ENCODE measurements at regions not wholly inside any gene's neighbourhood (a gene's known extent, or its start where the extent isn't known, plus 50 kb on each side); places are given as distances from the start of the nearest gene placed in this dataset.

DNA sequence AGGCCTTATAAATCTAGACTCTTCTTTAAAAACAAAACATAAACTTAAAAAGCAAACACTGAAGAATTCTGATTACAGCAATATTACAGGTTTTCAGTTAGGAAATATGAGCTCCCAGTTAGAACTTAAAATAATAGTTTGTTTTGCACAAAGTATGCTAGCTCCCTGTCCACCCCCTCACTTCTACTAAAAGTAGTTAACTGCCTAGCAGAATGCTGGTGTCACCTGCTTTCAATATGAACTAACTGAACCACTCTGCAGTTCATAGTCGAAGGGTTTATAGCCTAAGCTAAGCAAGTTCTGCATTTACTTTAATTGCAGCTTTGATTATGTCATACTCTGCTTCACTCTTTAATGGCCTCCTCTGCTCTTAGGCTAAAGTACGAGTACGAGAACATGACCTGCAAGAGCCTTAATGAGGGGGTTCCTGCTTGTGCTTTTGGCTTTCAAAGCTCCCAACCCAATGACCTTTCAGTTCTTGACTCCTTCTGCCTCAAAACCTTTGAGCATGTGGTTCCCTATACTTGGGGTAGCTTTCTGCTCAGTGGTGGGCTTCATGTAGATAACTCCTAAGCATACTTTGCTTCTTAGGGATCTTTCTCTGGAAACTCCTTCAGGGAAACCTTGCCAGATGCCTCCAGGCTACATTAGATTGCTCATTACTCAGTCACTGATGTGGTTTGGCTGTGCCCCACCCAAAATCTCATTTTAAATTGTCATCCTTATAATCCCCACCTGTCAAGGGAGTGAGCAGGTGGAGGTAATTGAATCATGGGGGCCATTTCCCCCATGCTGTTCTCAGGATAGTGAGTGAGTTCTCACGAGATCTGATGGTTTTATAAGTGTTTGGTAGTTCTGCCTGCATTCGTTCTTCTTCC lies 278.9 kb upstream of the ARGLU1 start:
- no peak for DNase-seq

DNA sequence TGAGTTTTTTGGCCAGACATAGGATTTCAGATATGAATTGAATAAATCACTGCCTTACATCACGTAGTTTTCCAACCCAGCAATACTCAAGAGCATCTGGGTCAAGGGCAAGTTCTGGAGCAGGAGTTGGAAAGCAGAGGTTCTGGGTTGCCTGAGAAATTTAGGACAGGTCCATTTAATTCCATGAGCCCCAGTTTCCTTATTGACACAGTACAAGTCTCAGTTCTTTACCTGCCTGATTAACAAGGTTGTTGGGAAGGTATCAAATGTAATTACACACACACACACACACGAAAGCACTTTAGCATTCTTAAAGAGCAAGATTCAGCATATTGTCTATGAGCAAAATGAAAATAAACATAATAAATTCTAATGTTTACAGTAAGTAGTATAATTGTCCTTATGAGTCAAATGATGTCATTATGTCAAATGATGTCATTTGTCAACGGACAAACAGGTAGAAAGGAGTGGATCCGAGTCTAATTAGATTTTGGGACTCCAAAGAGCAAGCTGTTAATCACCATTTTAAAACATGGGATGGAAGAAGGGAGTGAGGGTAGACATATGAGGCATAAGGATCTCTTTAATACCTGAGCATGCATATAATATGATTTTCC lies 268.4 kb upstream of the ARGLU1 start:
- DNase-seq: no peak

DNA sequence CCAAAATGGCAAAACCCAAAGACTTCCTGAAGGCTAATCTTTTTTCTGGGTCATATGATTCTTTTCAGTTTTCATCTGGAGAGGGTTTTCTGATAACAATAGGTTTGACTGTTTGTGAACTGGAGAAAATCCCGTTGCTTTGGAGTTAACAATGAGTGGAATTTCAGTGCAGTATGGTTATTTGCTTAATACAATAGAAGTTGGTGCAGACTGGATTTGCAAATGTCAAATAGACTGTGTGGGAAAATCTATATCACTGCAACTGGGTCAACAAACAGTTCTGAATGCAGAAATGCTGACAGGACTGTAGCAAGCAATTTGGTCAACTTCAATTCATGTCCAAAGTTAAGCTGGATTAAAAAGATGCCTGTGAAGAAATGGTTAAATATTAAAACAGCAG lies 267.5 kb upstream of the ARGLU1 start:
- peak; percentile 62 for DNase-seq

DNA sequence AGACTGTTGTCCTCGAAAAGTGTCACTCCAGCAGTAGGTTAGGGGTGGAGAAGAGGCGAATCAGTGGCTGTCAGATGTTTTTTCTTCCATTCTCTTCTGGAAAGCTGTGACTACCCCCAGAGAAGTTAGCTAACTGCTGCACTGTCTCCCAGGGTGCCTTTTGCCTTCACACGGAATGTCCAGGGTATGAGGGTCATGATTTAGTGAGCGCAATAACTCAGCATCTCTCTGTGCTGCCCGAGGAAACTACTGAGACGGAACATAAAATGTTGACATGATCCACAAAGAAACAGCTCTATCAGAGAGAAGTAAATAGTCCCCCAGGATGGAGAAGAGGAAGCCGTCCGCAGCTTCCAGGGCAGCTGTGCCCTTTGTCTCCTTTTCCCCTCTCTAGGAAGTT lies 254.0 kb upstream of the ARGLU1 start:
- DNase-seq: no peak

DNA sequence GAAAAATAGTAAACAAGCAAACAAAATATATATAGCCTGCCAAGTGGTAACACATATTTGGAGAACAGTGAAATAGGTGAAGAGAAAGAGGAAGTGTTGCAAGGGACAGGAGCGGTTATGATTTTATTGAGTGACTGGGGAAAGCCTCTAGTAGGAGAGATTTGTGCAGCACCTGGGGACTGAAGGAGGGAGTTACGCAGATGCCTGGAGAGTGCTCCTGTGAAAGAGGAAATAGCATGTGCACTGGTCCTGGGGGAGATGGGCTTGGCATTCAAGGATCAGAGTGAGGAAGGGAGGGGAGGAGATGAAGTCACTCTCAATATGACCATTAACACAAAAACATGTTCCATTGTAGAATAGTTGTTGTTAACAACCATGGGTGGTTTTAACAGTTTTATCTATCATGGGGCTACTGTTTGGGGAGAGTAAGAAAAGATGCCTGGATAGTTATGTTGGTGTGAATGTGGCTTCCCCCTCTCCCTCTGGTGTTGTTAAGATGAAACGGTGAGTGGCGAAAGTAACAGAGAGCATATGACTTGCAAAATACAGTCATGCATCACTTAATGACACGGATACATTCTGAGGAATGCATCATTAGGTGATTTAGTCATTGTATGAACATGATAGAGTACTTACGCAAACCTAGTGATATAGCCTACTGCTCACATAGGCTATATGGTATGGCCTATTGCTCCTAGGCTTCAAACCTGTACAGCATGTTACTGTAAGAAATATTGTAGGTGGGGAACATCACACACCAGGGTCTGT lies 251.7 kb upstream of the ARGLU1 start:
- no peak for DNase-seq

DNA sequence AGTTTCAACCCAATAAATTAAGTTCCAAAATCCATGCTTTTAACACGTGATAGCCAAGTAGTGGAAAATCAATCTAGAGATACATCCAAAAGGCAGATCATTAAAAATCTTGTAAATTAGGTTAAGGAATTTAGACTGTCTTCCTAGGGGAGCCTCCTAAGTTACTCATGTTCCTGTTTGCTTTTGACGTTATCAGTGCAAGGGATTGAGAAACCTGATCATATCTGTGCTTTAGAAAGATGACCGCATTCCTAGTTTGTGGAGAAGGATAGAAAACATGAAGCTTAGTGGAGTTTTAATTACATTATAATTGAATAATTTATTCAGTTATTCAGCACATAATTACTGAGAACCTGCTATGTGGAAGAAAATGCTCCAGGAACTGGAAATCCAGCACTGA lies 251.0 kb upstream of the ARGLU1 start:
- DNase-seq: no peak

DNA sequence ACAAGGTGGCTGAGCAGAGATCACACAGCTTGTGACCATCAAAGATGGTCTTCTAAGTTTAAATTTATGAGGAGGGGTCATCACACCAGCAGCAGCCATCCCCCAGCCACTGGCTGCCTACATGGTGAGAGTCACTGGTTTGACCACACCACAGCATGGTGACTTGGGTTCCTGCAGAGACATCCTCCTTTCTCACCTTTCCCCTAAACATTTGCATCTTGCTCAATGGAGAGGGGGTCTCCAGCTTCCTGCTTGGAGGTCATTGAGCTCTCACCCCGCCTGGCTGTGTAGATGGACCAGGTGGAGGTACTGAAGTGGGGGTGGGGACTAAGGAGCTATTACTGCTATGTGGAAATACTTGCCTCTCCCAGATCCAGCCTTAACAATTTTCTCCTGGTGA lies 247.6 kb upstream of the ARGLU1 start:
- no peak for DNase-seq

DNA sequence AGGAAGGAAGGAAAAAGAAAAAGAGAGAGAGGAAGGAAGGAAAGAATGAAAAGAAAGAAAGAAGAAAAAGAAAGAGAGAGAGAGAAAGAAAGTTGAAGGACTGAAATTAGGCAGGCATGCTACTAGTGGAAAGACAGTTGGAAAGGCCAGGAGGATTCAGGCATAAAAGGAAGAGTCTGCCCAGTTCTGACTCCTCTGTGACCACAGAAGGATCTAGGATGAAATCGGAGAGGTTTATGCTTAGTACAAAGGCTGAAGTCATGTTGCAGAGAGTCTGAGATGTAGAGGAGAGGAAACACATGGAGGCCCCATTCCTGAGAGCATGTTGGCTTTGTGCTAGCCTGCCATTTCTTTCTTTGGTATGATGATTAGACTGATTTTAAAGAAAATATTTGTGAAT lies 246.5 kb upstream of the ARGLU1 start:
- DNase-seq: no peak

DNA sequence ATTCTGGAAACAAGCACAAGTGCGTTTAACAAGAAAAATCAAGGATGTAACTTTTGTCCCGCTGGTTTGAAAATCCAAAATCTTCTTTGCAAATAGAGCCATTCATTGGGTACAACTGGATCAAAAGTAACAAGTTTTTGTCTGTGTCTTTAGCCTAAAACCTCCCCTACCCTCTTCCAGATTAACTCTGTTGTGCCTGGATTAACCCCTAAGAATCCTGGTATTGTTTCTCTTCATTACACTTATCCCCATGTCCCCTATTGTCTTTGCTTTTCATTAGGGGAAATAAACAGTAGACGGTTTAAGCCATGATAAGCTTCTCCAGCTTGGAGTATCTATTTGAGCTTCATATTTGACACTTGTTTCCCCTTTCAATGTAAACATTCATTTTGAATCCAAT lies 242.1 kb upstream of the ARGLU1 start:
- DNase-seq: no peak

DNA sequence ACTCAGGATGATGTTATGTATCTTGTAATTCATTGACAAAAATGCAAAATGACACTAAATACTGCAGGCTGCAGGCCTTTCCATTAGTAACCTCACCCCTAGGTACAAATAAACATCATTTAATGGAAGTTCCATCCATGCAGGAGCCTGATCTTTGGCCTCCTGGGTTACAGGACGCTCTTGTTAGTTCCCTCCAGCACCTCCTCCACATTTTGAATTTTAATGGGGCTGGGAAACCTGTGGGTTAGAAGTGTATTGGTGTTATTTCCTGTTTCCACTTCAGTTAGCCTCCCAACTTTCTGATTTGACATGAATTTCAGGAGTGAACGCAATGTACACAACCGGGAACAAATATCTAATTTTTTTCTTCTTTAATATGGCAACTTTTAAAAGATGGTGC lies 237.1 kb upstream of the ARGLU1 start:
- peak; percentile 31 for DNase-seq

DNA sequence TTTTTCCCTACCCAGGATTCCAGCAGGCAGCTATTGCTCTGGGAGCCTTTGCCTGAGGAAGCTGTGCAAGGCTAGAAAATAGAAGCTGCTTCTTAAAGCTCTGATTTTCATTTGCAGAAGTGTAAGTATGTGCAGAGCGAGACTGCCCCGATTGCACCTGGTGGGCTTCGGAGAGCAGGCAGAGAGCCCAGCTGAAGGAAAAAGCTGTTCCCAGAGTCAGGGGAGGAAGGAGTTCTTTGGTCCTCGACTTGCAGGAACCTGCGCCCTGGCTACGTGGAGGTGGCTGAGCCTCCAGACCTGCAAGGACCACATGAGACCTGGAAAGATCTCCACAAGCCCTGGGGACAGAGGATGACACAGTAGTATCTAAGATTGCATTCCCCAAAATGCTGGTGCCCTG lies 235.0 kb upstream of the ARGLU1 start:
- no peak for DNase-seq

DNA sequence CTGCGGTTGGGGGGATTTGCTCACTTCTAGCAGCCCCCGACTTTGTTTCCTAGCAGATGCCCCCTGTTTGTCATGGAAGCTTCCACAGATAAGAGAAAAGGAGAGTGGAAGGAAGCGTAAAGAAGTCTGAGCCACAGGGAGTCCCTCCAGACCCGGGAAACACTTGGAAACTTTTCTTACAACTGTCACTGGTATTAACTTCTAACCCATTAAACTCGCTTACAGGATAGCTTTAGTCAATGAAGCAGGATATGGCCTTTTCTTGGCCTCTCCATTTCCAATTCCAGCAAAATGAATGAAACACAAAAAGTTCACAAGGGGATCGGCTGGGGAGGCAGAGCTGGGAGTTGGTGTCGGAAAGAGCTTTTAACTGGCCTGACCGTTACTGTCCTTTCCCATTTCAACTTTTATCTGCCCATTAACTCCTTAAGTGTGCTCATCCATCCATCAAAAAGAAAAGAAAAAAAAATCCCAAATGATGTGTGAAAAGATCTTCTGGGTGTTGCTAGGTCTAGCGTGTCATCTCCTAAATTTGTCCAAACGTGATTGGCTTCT lies 231.9 kb upstream of the ARGLU1 start:
- peak; percentile 61 for DNase-seq

DNA sequence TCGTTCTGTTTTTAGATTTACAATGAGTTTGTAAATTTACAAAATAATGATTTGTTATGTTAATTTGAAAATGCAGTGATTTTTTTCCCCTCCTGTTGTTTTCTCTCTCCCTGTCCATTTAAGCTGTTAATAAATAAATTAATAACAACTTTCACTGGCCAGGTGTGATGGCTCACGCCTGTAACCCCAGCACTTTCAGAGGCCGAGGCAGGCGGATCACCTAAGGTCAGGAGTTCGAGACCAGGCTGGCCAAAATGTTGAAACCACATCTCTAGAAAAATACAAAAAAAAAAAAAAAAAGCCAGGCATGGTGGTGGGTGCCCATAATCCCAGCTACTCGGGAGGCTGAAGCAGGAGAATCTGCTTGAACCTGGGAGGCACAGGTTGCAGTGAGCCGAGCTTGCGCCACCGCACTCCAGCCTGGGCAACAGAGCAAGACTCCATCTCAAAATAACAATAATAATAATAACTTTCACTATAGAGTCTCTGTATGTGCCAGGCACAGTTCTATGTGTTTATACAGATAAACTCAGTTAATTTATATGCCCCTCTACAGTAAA lies 229.2 kb upstream of the ARGLU1 start:
- DNase-seq: no peak

DNA sequence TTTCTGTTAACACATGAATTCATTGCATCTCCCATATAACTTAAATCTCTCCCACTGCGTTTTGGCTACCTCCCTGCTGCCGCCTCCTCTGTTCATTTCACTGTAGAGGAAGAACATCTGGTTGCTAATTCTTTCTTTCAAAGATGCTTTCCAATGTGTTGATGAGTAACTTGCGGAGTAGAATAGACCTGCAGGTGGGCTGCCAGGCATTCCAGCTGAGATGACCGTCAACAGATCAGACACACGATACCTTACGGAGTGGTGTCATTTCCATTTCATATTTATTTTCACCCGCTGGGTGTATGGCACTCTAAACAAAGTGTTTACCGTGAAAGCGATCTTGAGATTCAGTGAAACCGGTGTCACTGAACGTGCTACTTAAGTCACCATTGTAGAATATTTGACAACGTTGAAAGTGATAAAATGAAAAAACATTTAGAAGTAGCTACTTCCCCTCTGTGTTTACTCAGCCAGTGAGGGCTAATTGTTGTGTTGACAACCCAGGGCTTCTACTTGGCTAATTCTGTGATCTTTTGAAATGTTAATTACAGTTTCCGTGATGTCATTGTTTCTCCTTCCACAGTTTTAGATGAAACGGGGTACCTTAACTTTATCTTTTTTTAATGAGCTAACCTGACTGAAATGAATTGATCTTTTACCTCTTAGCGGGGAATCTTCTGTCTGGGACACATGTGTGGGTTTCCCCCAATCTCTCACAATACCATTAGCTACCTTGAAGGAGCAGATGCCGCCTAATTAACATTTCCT lies 228.5 kb upstream of the ARGLU1 start:
- DNase-seq: peak; percentile 22

DNA sequence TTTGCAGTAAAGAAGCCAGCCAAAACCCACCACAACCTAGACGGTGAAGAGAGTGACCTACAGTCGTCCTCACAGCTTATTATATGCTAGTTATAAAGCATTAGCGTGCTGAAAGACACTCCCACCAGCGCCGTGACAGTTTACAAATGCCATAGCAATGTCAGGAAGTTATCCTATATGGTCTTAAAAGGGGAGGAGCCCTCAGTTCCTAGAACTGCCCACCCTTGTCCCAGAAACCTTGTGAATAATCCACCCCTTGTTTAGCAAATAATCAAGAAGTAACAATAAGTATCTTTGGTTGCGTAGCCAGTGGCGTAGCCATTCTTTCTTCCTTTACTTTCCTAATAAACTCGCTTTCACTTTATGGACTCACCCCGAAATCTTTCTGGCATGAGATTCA lies 227.9 kb upstream of the ARGLU1 start:
- DNase-seq: no peak

DNA sequence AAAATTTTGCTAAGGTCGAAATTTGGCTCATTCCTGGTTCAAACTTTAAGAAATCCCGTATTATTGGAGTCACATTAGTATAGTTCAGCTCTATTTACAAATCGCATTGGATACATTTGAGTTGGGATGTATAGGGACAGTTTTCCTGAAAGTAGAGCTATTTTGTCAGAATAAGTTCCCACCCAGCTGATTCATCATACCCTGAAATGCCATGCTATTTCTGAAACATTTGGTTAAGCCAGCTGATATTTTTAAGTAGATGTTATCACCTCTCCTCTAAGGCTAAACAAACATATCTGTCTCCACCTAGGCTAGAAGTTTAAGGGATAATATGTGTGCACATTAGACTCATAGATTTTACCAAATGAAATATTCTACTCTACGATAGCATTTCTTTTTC lies 226.2 kb upstream of the ARGLU1 start:
- no peak for DNase-seq

DNA sequence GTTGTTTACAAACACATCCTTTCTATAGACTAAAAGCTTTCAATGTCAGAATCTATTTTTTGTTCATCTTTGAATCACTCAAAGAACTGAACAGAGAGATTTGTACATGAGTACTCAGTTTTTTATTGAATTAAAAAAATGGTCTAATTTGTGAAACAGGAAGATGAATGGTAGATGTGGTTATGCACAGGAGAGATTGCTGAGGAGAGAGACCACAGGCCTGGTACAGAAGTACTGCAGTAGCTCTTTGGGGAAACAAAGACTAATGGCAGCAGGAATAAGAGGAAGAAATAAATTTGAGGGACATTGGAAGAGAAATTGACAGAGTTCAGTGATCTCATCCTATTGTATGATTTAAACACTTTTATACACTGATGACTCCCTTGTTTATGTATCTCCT lies 222.0 kb upstream of the ARGLU1 start:
- no peak for DNase-seq

DNA sequence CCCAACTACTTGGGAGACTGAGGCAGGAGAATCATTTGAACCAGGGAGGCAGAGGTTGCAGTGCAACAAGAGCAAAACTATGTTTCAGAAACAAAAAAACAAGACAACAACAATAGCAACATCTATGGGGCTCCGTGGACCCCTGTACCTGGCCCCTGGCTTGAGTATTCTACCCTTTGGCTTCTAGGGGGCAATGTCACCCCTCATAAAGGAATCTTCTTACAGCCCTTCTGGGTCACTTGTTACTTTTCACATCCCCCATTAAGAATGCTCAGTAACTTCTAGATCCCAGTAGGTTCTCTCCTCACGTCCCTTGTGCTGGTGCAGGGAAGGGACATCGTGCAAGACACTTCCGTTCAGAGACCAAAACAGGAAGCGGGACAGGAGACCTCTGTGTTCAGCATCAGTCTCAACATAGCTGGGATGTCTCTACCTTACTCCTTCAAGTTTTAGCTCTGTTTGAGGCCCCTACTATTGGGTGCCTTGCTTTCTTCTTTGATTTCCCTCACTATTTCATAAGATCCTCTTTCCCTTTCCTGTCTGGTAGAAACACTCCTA lies 218.1 kb upstream of the ARGLU1 start:
- no peak for DNase-seq

DNA sequence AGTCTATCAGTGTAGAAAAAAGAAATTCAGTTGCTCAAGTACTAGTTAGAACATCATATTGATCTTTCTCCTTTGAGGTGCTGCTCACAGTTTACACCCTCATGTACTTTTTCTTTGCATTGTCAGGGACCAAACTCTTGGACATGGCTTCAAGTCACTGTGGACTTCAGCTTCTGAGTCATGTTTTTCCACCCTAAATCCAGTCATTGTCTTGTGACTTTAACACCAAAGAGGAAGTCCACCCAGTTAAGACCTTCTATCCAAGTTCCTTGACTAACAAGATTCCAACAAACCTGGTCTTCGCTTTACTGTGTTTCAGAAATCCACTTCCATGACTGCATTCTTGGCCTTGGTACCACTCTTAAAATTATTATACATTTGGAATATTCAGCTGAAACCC lies 206.7 kb upstream of the ARGLU1 start:
- DNase-seq: no peak

DNA sequence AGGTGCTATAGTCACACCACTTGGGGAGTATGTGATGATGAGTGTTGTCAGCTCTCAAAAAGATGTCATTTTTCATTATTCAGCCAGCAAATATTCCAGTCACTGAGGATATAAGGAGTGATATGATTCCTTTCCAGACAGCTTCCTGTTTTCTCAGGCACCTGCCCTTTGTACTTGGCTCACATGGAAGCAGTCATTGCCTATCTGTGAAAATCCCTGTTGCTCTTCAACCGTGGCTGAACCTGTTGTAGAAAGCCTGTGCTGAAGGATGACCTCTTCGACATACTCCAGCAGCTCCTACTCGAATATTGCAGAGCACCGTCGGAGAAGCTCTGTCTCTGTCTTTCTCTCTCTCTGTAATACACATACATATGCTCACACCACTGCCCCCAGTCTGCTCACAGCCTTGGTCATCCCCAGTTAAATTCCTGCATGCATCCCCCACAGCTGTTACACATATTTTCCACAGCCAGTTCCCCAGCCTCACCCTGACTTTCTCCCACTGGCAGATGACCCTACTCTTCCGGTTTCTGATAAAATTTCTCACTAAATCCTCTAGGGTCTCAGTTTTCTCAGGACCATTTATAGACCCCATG lies 204.2 kb upstream of the ARGLU1 start:
- peak; percentile 16 for DNase-seq

DNA sequence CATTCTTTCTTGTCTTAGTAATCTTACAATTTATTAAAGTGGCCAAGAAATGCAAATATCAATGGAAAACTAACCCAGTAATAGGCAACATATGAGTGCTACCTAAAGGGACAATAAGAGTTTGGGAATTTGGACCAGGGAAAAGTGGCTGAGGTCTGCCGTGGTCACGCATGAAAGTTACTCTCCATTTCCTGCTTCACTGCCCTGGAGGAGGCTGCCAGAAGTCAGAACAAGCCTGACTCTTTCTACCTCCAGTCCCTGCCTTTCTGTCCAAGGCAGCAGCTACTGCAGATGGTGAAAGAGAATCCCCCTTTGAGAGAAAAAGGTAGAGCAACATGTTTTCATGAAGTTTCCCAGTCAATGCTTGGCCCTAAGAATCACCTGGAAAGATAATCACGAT lies 201.1 kb upstream of the ARGLU1 start:
- DNase-seq: no peak

DNA sequence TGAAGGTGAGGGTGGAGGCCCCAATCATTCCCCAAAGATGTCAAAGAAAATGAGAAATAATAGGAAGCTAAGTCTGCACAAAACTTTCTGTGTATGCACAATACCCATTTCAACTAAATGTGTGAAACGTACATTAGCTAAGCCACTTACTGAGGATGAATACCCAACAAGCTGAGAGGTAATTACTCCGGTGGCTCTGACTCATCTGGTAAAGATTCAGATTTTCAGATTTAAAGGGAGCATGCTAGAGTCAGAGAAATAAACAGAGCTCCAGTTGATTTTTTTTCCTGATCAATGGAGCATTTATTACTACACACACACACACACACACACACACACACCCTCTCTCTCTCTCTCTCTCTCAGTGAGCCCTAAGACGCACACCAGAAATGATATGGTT lies 194.8 kb upstream of the ARGLU1 start:
- no peak for DNase-seq

All from eye (tissue), 1 donor.